ENCODE measurements at regions not wholly inside any gene's neighbourhood (a gene's known extent, or its start where the extent isn't known, plus 50 kb on each side); places are given as distances from the start of the nearest gene placed in this dataset.

- ChIA-PET POLR2A (no interaction called here), CTCF (no interaction called here)
- no peak for DNase-seq (ENCODE audit: low read depth, low spot score)
- no peak overlapping the region for H3K27ac ChIP-seq (ENCODE audit: low read depth, low read length)
- H3K4me3 ChIP-seq (ENCODE audit: low read depth, low read length), result no peak overlapping the region
- TF ChIP-seq CTCF (IDR thresholded peaks at IDR 0.05; ENCODE audit: low read depth, low read length), result no peak
- H3K27me3 ChIP-seq (ENCODE audit: control insufficient read depth, insufficient read depth, low read length), result no peaks in the 10 kb centered on the region
- H3K9me3 ChIP-seq (ENCODE audit: control insufficient read depth, insufficient read depth, low read length), result no peaks in the 10 kb centered on the region
These were observed 172.3 kb upstream of the TMPO start for GRCh38 chr12:98343002-98343567.

GRCh38 chr12:98344046-98344930, 171.1 kb upstream of the TMPO start:
- DNase-seq (ENCODE audit: low read depth, low spot score), result no peak
- no peak overlapping the region for H3K4me3 ChIP-seq (ENCODE audit: low read depth, low read length)
- no peaks in the 10 kb centered on the region for H3K27me3 ChIP-seq (ENCODE audit: control insufficient read depth, insufficient read depth, low read length)
- H3K9me3 ChIP-seq (ENCODE audit: control insufficient read depth, insufficient read depth, low read length), result no peaks in the 10 kb centered on the region
- TF ChIP-seq CTCF (IDR thresholded peaks at IDR 0.05; ENCODE audit: low read depth, low read length), result no peak
- no peak overlapping the region for H3K27ac ChIP-seq (ENCODE audit: low read depth, low read length)
- CTCF ChIA-PET, result no interaction called here
- POLR2A ChIA-PET, result no interaction called here

- no peak for DNase-seq (ENCODE audit: low read depth, low spot score)
- ChIA-PET POLR2A (no interaction called here), CTCF (no interaction called here)
- no peaks in the 10 kb centered on the region for H3K9me3 ChIP-seq (ENCODE audit: control insufficient read depth, insufficient read depth, low read length)
- no peak for TF ChIP-seq CTCF (IDR thresholded peaks at IDR 0.05; ENCODE audit: low read depth, low read length)
- H3K27ac ChIP-seq (ENCODE audit: low read depth, low read length), result no peak overlapping the region
- no peak overlapping the region for H3K4me3 ChIP-seq (ENCODE audit: low read depth, low read length)
- no peaks in the 10 kb centered on the region for H3K27me3 ChIP-seq (ENCODE audit: control insufficient read depth, insufficient read depth, low read length)
These were observed 170.0 kb upstream of the TMPO start for GRCh38 chr12:98345308-98345876.

GRCh38 chr12:98351089-98351488, 164.3 kb upstream of the TMPO start:
- Histone ChIP-seq H3K4me3 (ENCODE audit: low read depth, low read length) (no peak overlapping the region), H3K9me3 (ENCODE audit: control insufficient read depth, insufficient read depth, low read length) (no peaks in the 10 kb centered on the region), H3K27me3 (ENCODE audit: control insufficient read depth, insufficient read depth, low read length) (no peaks in the 10 kb centered on the region), H3K27ac (ENCODE audit: low read depth, low read length) (no peak overlapping the region)
- no peak for TF ChIP-seq CTCF (IDR thresholded peaks at IDR 0.05; ENCODE audit: low read depth, low read length)
- ChIA-PET POLR2A (no interaction called here), CTCF (interaction anchor here (1.0 kb wide), 1 partner anchor 215 kb away, joined by 3 read pairs; no protein-coding TSS in a partner anchor)
- no peak for DNase-seq (ENCODE audit: low read depth, low spot score)

- ChIA-PET CTCF (interaction anchor here (0.7 to 1.0 kb wide), 2 partner anchors 46 to 214 kb away, joined by 3 read pairs; no protein-coding TSS in a partner anchor), POLR2A (no interaction called here)
- Histone ChIP-seq H3K4me3 (ENCODE audit: low read depth, low read length) (no peak overlapping the region), H3K27ac (ENCODE audit: low read depth, low read length) (no peak overlapping the region), H3K27me3 (ENCODE audit: control insufficient read depth, insufficient read depth, low read length) (no peaks in the 10 kb centered on the region), H3K9me3 (ENCODE audit: control insufficient read depth, insufficient read depth, low read length) (no peaks in the 10 kb centered on the region)
- no peak for DNase-seq (ENCODE audit: low read depth, low spot score)
- no peak for TF ChIP-seq CTCF (IDR thresholded peaks at IDR 0.05; ENCODE audit: low read depth, low read length)
These were observed 163.6 kb upstream of the TMPO start for GRCh38 chr12:98351784-98352183.

Measured in AG04450 (cell line).